COLO668 (cell line): ENCODE measurements at regions not wholly inside any gene's neighbourhood (a gene's known extent, or its start where the extent isn't known, plus 50 kb on each side); places are given as distances from the start of the nearest gene placed in this dataset.
"Not testable (repeated sequence)": the region's sequence is repeated elsewhere in the genome, so short reads cannot be mapped to it uniquely, and the experiment has no call there.

Experiments used
- DNase-seq: peaks from one replicate; lab custom pipeline; 2025; ENCODE audit not compliant: unreplicated experiment; lab: John Stamatoyannopoulos, UW

DNA sequence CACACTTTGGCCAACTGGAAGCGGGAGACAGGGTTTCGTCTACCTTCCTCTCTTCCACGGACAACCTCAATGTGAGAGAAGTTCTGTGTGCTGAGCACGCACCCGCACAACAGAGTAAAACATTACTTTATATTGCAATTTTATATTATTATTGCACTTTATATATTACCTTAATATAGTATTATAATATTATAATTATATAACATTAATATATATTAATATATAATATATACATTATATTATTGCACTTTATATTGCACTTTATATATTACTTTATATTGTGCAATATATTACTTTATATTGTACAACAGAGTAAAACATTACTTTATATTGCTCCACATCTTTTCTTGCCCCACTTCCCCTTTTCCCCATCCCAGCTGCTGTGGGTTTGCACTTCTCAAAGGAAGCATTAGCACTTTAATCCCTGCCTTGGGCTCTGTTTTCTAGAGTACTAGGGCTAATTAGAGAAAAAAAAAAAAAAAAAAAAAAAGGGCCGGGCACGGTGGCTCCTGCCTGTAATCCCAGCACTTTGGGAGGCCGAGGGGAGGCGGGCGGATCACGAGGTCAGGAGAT, 76.4 kb upstream of the SLC4A7 start:
- DNase-seq: no peak

DNA sequence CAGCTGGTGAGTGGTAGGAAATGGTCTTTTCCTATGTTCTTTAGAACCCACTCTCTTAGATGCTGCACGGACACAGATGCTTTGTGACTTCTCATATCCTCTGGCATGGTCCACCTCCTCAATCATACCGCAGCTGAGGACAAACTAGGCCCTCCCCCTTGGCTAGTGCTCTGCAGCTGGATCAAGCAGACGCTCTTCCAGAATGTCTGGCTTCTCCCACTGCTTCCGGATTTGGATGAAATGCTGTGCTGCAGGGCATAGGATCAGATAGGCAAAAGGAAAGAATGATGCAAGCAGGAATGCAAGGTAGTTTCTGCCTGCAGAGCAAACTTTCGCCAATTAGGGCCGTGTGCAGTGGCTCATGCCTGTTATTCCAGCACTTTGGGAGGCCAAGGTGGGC, 75.7 kb upstream of the SLC4A7 start:
- DNase-seq: no peak

DNA sequence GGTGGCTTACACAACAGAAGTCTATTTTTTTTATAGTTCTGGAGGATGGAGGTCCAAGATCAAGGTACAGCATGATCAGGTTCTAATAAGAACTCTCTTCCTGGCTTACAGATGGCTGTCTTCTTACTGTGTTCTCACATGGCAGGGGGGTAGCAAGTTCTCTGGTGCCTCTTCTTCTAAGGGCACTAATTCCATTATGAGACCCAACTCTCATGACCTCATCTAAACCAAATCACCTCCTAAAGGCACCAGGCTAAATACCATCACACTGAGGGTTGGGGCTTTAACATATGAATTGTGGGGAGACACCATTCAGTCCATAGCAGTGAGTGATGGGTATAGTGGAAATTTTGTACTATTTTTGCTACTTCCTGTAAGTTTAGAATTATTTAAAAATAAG, 75.2 kb upstream of the SLC4A7 start:
- no peak for DNase-seq

- no peak for DNase-seq
Measured at GRCh38 chr3:27557411-27557810, 73.2 kb upstream of the SLC4A7 start.

DNA sequence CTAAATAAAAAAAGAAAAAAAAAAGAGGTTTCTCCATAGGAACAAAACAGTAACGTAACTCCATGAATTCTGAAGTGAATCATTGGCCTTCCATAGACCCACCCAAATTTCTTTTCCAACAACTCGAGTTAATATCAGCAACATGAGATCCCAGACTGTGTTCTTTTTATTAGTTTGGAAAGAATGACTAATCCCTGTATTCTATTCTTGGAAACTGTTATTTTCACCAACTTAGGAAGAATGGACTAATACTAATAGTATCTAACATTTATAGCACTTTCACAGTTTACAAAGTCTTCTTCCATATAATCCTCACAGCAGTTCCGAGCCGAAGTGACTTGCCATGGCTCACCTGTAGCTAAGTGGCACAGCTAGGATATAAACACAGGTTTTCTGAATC, 72.7 kb upstream of the SLC4A7 start:
- DNase-seq: no peak

DNA sequence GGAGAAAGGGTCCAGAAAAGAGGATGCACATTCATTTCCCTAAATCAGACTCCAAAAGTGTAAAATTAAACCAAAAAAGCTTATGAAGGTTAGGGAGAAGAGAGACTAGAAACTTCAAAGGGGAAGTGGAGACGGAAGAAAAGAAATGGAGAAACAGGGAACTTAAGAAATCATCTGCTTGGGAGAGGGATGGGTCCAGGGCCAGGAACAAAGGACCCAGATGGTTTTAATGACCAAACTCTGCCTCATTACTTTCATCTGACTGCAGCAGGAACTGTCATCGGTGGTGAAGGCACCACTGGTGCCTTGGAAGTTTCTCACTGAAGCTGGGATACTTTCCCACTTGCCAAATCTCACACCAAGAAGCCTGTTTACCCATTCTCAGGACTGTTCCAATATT, 70.5 kb upstream of the SLC4A7 start:
- DNase-seq: no peak

- no peak for DNase-seq
Measured at GRCh38 chr3:27553886-27554540, 69.8 kb upstream of the SLC4A7 start.

GRCh38 chr3:27552708-27553107, 68.5 kb upstream of the SLC4A7 start:
- DNase-seq: not testable (repeated sequence)

- not testable (repeated sequence) for DNase-seq
Measured at GRCh38 chr3:27551413-27551812, 67.2 kb upstream of the SLC4A7 start.

GRCh38 chr3:27545061-27545460, 60.9 kb upstream of the SLC4A7 start:
- no peak for DNase-seq

DNA sequence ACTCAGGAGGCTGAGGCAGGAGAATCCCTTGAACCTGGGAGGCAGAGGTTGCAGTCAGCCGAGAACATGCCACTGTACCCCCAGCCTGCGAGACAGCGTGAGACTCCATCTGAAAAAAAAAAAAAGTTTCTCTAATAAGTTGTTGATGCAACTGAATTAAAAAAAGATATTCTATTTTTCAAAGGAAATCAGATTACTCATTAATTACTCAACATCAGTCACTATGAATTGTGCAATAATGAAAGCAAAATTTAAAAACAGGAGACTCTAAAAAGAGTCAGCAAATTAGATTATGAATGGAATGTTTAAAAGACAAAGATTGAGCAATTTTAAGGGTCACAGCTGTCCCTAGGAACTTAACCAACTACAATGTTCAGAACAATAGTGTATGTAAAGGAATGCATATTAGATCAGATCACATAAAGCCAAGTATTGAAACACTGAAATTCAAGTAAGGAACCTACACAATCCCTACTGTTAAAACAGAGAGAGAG, 60.2 kb upstream of the SLC4A7 start:
- DNase-seq: no peak

- DNase-seq: no peak
Measured at GRCh38 chr3:27542476-27542875, 58.3 kb upstream of the SLC4A7 start.

DNA sequence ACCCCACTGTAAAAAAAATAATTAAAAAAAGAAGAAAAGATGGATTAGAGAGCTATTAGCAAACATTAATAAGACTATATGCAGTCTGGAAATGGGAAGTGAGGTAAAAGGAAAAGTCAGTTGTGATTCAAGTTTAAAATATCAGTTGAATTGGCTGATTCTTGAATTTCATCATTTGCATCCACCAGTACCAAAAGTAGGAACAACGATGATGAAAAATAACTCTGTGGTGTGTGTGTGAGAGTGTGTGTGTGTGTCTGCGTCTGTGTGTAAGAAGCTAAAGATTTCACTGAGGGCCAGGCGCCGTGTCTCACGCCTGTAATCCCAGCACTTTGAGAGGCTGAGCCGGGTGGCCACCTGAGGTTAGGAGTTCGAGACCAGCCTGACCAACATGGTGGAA, 56.0 kb upstream of the SLC4A7 start:
- no peak for DNase-seq

DNA sequence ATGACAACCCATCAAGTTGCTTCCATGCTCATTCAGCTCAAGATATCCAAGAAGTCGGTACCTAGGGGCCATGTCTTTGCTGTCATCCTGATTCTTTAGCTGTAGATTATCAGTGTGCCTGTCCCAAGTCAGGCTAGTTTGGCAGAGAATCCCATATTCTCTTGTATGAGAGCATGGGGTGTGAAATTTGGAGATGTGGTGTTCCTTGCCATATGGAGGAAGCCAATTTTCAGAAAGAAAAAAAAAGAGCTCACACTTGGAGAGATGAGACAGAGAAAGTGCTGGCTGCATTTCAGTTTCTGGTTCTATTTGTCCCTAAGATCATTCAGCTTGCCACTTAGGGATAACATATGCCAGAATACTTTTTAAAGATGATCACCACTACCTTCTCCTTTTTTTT, 52.3 kb upstream of the SLC4A7 start:
- no peak for DNase-seq

GRCh38 chr3:27535809-27536392, 51.7 kb upstream of the SLC4A7 start:
- DNase-seq: no peak

- peak; percentile 24 for DNase-seq
Measured at GRCh38 chr3:27533718-27534573, 49.8 kb upstream of the SLC4A7 start.
